ENCODE measurements at regions not wholly inside any gene's neighbourhood (a gene's known extent, or its start where the extent isn't known, plus 50 kb on each side); places are given as distances from the start of the nearest gene placed in this dataset.

DNA sequence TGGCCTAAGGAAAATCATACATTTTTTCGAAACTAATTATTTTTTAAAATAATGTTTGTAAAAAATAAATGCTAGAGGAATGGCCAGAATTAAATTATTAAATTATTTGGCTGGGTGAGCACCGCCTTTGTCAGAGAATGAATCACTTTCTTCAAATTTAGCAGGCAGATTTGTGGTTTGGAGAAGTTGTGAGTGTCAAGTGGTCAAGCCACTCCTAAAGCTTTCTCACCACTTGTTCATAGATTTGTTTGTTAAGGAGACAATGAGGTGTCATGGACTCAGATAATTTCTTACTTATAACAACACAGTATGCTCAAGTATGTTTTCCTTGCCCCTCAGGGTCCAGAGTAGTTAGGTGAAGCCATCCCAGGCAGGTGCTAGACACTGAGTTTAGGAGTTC lies 196.2 kb downstream of the TUSC7 start:
- no peak overlapping the region for H3K4me3 Mint-ChIP-seq (ENCODE audit: low read depth, unreplicated experiment)
- no TSS peak for BruUV-seq (replicated peaks)
- no peaks in the 10 kb centered on the region for H3K9me3 Mint-ChIP-seq (ENCODE audit: low read depth, unreplicated experiment)
- intact Hi-C loops (cut with micrococcal nuclease; ENCODE audit: unreplicated experiment) = no loop called here
- no peaks in the 10 kb centered on the region for H3K27me3 Mint-ChIP-seq (ENCODE audit: unreplicated experiment)
- no peaks in the 10 kb centered on the region for H3K36me3 Mint-ChIP-seq (ENCODE audit: insufficient read depth, unreplicated experiment)
- CTCF ChIA-PET = interaction anchor here (0.7 kb wide), 2 partner anchors 255 to 308 kb away, joined by 3 to 4 read pairs; no protein-coding TSS in a partner anchor
- TF ChIP-seq, protein P1, sequence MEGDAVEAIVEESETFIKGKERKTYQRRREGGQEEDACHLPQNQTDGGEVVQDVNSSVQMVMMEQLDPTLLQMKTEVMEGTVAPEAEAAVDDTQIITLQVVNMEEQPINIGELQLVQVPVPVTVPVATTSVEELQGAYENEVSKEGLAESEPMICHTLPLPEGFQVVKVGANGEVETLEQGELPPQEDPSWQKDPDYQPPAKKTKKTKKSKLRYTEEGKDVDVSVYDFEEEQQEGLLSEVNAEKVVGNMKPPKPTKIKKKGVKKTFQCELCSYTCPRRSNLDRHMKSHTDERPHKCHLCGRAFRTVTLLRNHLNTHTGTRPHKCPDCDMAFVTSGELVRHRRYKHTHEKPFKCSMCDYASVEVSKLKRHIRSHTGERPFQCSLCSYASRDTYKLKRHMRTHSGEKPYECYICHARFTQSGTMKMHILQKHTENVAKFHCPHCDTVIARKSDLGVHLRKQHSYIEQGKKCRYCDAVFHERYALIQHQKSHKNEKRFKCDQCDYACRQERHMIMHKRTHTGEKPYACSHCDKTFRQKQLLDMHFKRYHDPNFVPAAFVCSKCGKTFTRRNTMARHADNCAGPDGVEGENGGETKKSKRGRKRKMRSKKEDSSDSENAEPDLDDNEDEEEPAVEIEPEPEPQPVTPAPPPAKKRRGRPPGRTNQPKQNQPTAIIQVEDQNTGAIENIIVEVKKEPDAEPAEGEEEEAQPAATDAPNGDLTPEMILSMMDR (IDR thresholded peaks at IDR 0.05; ENCODE audit: unreplicated experiment) = no peak
- no peak for DNase-seq
- H3K4me1 Mint-ChIP-seq (ENCODE audit: low read depth, unreplicated experiment) = no peaks in the 10 kb centered on the region
- H3K27ac Mint-ChIP-seq (ENCODE audit: unreplicated experiment) = no peak overlapping the region

DNA sequence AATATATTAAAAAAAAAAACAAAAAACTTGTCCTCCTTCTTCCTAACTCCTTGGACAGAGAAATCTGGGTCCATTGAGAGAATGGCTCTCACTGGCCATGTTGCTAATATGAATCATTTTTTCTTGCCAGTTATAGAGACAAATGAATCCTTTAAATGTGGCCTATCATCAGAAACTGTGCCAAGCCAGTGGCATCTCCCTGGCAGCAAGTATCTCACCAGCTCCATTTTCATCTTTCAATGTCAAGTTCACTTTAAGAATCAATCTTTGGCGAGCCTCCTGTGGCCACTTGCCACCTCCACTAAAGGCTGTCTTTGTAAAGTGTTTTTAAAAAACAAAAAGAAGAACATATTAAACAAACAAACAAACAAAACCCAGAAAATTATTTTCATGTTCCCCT lies 202.5 kb downstream of the TUSC7 start:
- TF ChIP-seq, protein P1 (IDR thresholded peaks at IDR 0.05; ENCODE audit: unreplicated experiment) = no peak
- CTCF ChIA-PET = no interaction called here
- Mint-ChIP-seq H3K27me3 (ENCODE audit: unreplicated experiment) (peaks cover 12% of the 10 kb centered on the region), H3K4me1 (ENCODE audit: low read depth, unreplicated experiment) (no peaks in the 10 kb centered on the region), H3K36me3 (ENCODE audit: insufficient read depth, unreplicated experiment) (no peaks in the 10 kb centered on the region), H3K9me3 (ENCODE audit: low read depth, unreplicated experiment) (no peaks in the 10 kb centered on the region), H3K27ac (ENCODE audit: unreplicated experiment) (no peak overlapping the region), H3K4me3 (ENCODE audit: low read depth, unreplicated experiment) (no peak overlapping the region)
- no peak for DNase-seq
- BruUV-seq (replicated peaks) = no TSS peak
- intact Hi-C loops (cut with micrococcal nuclease; ENCODE audit: unreplicated experiment) = no loop called here

DNA sequence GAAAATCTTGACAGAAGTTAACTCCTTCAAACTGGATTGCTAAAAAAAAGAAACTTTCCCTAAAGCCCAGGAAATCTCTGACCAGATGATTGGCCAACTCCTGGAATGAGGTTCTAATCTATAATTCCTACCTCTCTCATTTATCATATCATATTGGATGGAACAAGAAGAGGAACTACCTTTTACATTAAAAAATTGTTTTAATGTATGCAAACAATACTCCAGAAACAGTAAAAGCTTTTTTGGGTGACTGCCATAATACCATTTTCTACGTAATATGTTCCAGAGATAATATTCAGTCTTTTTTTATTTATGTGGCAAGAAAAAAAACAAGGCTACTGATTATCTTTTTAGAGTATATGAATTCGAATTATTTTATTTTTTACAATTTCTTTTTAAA lies 204.4 kb downstream of the TUSC7 start:
- peaks cover 12% of the 10 kb centered on the region for H3K27me3 Mint-ChIP-seq (ENCODE audit: unreplicated experiment)
- H3K4me1 Mint-ChIP-seq (ENCODE audit: low read depth, unreplicated experiment) = no peaks in the 10 kb centered on the region
- no peak overlapping the region for H3K27ac Mint-ChIP-seq (ENCODE audit: unreplicated experiment)
- intact Hi-C loops (cut with micrococcal nuclease; ENCODE audit: unreplicated experiment) = no loop called here
- H3K4me3 Mint-ChIP-seq (ENCODE audit: low read depth, unreplicated experiment) = no peak overlapping the region
- H3K36me3 Mint-ChIP-seq (ENCODE audit: insufficient read depth, unreplicated experiment) = no peaks in the 10 kb centered on the region
- DNase-seq = no peak
- CTCF ChIA-PET = no interaction called here
- TF ChIP-seq, protein P1 (IDR thresholded peaks at IDR 0.05; ENCODE audit: unreplicated experiment) = no peak
- BruUV-seq (replicated peaks) = no TSS peak
- H3K9me3 Mint-ChIP-seq (ENCODE audit: low read depth, unreplicated experiment) = no peaks in the 10 kb centered on the region

DNA sequence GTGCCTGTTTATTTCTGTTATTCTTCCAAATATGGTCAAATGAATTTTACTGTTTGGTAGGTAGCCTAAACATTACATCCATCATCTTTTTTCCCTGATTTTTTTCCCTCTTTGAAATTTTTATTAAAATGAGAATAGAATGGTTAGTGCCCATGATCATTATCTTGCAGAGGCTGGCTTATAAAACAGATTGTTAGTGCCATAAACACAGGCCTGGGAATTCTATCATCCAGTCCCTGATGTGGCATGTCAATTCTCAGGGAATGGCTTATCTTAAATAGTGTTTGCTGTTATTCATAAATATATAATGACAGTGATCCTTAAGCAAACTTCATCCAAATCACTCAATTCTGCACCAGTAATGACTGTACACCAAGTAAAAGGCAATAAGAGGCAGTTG lies 207.3 kb downstream of the TUSC7 start:
- TF ChIP-seq, protein P1 (IDR thresholded peaks at IDR 0.05; ENCODE audit: unreplicated experiment) = no peak
- Mint-ChIP-seq H3K27me3 (ENCODE audit: unreplicated experiment) (peaks cover 12% of the 10 kb centered on the region), H3K4me1 (ENCODE audit: low read depth, unreplicated experiment) (no peaks in the 10 kb centered on the region), H3K9me3 (ENCODE audit: low read depth, unreplicated experiment) (no peaks in the 10 kb centered on the region), H3K4me3 (ENCODE audit: low read depth, unreplicated experiment) (no peak overlapping the region), H3K36me3 (ENCODE audit: insufficient read depth, unreplicated experiment) (no peaks in the 10 kb centered on the region), H3K27ac (ENCODE audit: unreplicated experiment) (no peak overlapping the region)
- intact Hi-C loops (cut with micrococcal nuclease; ENCODE audit: unreplicated experiment) = no loop called here
- CTCF ChIA-PET = no interaction called here
- BruUV-seq (replicated peaks) = no TSS peak
- DNase-seq = no peak
